Neural progenitor cell (in vitro differentiated cells): ENCODE measurements at regions not wholly inside any gene's neighbourhood (a gene's known extent, or its start where the extent isn't known, plus 50 kb on each side); places are given as distances from the start of the nearest gene placed in this dataset.

Experiments used
- DNase-seq: peaks from one replicate; pipeline ENCODE4 v3.0.0-alpha.2; 2016; ENCODE audit warnings: low spot score
- H2AFZ ChIP-seq: fragments of 200-600 bp; sonication (generic); replicated peaks from 2 replicates; pipeline ENCODE4 v1.6.1; 2016; ENCODE audit warnings: antibody characterized with exemption
- H3F3A ChIP-seq: fragments of 200-600 bp; sonication (generic); 2 replicates; pipeline ENCODE4 v1.6.1; 2016; ENCODE audit warnings: antibody characterized with exemption, low read depth
- H3K27ac ChIP-seq: fragments of 200-600 bp; sonication (generic); 2 replicates; pipeline ENCODE4 v1.5.1; 2016; ENCODE audit warnings: mild to moderate bottlenecking
- H3K27me3 ChIP-seq: fragments of 200-600 bp; sonication (generic); 2 replicates; pipeline ENCODE4 v1.6.1; 2016; ENCODE audit warnings: mild to moderate bottlenecking, moderate library complexity
- H3K36me3 ChIP-seq: fragments of 200-600 bp; sonication (generic); 2 replicates; pipeline ENCODE4 v1.5.1; 2016
- H3K4me1 ChIP-seq: fragments of 200-600 bp; sonication (generic); 2 replicates; pipeline ENCODE4 v1.6.1; 2016; ENCODE audit warnings: mixed run types
- H3K4me2 ChIP-seq: fragments of 200-600 bp; sonication (generic); 2 replicates; pipeline ENCODE4 v1.6.1; 2016
- H3K4me3 ChIP-seq: fragments of 200-600 bp; sonication (generic); 2 replicates; pipeline ENCODE4 v1.5.1; 2016
- H3K79me2 ChIP-seq: fragments of 200-600 bp; sonication (generic); 2 replicates; pipeline ENCODE4 v1.6.1; 2016; ENCODE audit warnings: low read depth
- H3K9ac ChIP-seq: fragments of 200-600 bp; sonication (generic); 2 replicates; pipeline ENCODE4 v1.6.1; 2016
- H3K9me3 ChIP-seq: fragments of 200-600 bp; sonication (generic); 2 replicates; pipeline ENCODE4 v1.5.1; 2016; ENCODE audit warnings: low read depth
- H4K20me1 ChIP-seq: fragments of 200-600 bp; sonication (generic); 2 replicates; pipeline ENCODE4 v1.6.1; 2016; ENCODE audit warnings: low read depth
- H3K27ac Mint-ChIP-seq: 3 replicates; pipeline ENCODE4 v1.8.0; 2021; ENCODE audit warnings: mixed read lengths
- H3K27me3 Mint-ChIP-seq: 2 replicates; pipeline ENCODE4 v1.8.0; 2022; ENCODE audit warnings: low read depth, mild to moderate bottlenecking, inconsistent platforms, moderate library complexity, mixed read lengths; ENCODE audit not compliant: insufficient read depth
- H3K36me3 Mint-ChIP-seq: 3 replicates; pipeline ENCODE4 v1.8.0; 2021; ENCODE audit warnings: mixed read lengths
- H3K4me1 Mint-ChIP-seq: 3 replicates; pipeline ENCODE4 v1.8.0; 2021; ENCODE audit warnings: mixed read lengths
- H3K4me3 Mint-ChIP-seq: 3 replicates; pipeline ENCODE4 v1.8.0; 2021; ENCODE audit warnings: mild to moderate bottlenecking, moderate library complexity, mixed read lengths
- H3K9me3 Mint-ChIP-seq: 3 replicates; pipeline ENCODE4 v1.8.0; 2020; ENCODE audit warnings: mixed read lengths
- CTCF ChIP-seq: fragments of 200-600 bp; sonication (generic); IDR thresholded peaks from 2 replicates; pipeline ENCODE4 v1.5.1; 2017; ENCODE audit warnings: antibody characterized with exemption, mild to moderate bottlenecking
- EZH2 ChIP-seq: fragments of 200-600 bp; sonication (generic); IDR thresholded peaks from 2 replicates; pipeline ENCODE4 v1.6.1; 2017; ENCODE audit warnings: antibody characterized with exemption, mild to moderate bottlenecking, moderate library complexity
- EZH2phosphoT487 ChIP-seq: fragments of 200-600 bp; sonication (generic); IDR thresholded peaks from 2 replicates; pipeline ENCODE4 v1.6.1; 2017; ENCODE audit warnings: antibody characterized with exemption

DNA sequence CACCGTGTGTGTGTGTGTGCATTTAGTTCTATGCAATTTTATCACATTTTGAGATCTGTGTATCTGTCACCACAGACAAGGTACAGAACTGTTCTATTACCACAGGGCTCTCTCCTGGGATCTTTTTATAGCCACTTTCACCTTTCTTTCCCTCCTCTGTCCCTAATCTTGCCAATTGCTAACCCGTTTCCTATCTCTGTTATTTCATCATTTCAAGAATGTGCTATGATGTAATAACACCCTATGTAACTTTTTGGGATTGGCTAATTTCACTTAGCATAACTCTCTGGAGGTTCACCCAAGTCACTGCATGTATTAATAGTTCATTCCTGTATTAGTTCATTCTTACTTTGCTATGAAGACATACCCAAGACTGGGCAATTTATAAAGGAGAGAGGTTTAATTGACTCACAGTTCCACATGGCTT is 657.7 kb downstream of the QKI start:
- no peak overlapping the region for H3K4me3 Mint-ChIP-seq
- H3K4me3 ChIP-seq, result no peak overlapping the region
- H3K27ac ChIP-seq, result no peak overlapping the region
- H3K27ac Mint-ChIP-seq, result peak overlapping the region; percentile 73
- H3K9ac ChIP-seq, result no peak overlapping the region
- H3F3A ChIP-seq, result no peaks in the 10 kb centered on the region
- H3K9me3 ChIP-seq, result no peaks in the 10 kb centered on the region
- H3K4me1 ChIP-seq, result peaks cover 15% of the 10 kb centered on the region
- no peak for DNase-seq
- no peaks in the 10 kb centered on the region for H4K20me1 ChIP-seq
- no peaks in the 10 kb centered on the region for H3K79me2 ChIP-seq
- no peak overlapping the region for H2AFZ ChIP-seq
- H3K4me2 ChIP-seq, result no peak overlapping the region
- peaks cover 8% of the 10 kb centered on the region for H3K27me3 Mint-ChIP-seq
- H3K36me3 ChIP-seq, result no peaks in the 10 kb centered on the region
- no peaks in the 10 kb centered on the region for H3K27me3 ChIP-seq
- TF ChIP-seq CTCF (no peak), EZH2phosphoT487 (no peak), EZH2 (no peak)
- H3K36me3 Mint-ChIP-seq, result peaks cover 8% of the 10 kb centered on the region
- peaks cover 18% of the 10 kb centered on the region for H3K9me3 Mint-ChIP-seq
- H3K4me1 Mint-ChIP-seq, result peaks cover 33% of the 10 kb centered on the region

GRCh38 chr6:164069350-164069990 is 655.0 kb downstream of the QKI start:
- no peak overlapping the region for H2AFZ ChIP-seq
- Mint-ChIP-seq H3K4me3 (no peak overlapping the region), H3K27ac (peak overlapping the region; percentile 93), H3K27me3 (peaks cover 4% of the 10 kb centered on the region), H3K36me3 (peaks cover 4% of the 10 kb centered on the region), H3K4me1 (peaks cover 30% of the 10 kb centered on the region), H3K9me3 (peaks cover 20% of the 10 kb centered on the region)
- H3K9me3 ChIP-seq, result no peaks in the 10 kb centered on the region
- no peak overlapping the region for H3K4me3 ChIP-seq
- no peaks in the 10 kb centered on the region for H3F3A ChIP-seq
- peaks cover 15% of the 10 kb centered on the region for H3K4me1 ChIP-seq
- DNase-seq, result peak; percentile 40
- H3K36me3 ChIP-seq, result no peaks in the 10 kb centered on the region
- no peak for TF ChIP-seq EZH2phosphoT487
- no peak for TF ChIP-seq EZH2
- TF ChIP-seq CTCF, result no peak
- no peaks in the 10 kb centered on the region for H4K20me1 ChIP-seq
- H3K9ac ChIP-seq, result no peak overlapping the region
- H3K27ac ChIP-seq, result no peak overlapping the region
- H3K4me2 ChIP-seq, result no peak overlapping the region
- no peaks in the 10 kb centered on the region for H3K79me2 ChIP-seq
- H3K27me3 ChIP-seq, result no peaks in the 10 kb centered on the region

GRCh38 chr6:164068527-164068926 is 654.0 kb downstream of the QKI start:
- Mint-ChIP-seq H3K27me3 (no peaks in the 10 kb centered on the region), H3K27ac (no peak overlapping the region), H3K9me3 (peaks cover 19% of the 10 kb centered on the region), H3K4me3 (no peak overlapping the region), H3K36me3 (peaks cover 2% of the 10 kb centered on the region), H3K4me1 (peaks cover 30% of the 10 kb centered on the region)
- DNase-seq, result no peak
- no peaks in the 10 kb centered on the region for H3K27me3 ChIP-seq
- H3K4me1 ChIP-seq, result peaks cover 15% of the 10 kb centered on the region
- TF ChIP-seq CTCF (no peak), EZH2 (no peak), EZH2phosphoT487 (no peak)
- no peak overlapping the region for H3K27ac ChIP-seq
- no peaks in the 10 kb centered on the region for H3K36me3 ChIP-seq
- no peaks in the 10 kb centered on the region for H3K9me3 ChIP-seq
- no peak overlapping the region for H3K4me2 ChIP-seq
- no peaks in the 10 kb centered on the region for H3K79me2 ChIP-seq
- no peak overlapping the region for H3K9ac ChIP-seq
- H3K4me3 ChIP-seq, result no peak overlapping the region
- H3F3A ChIP-seq, result no peaks in the 10 kb centered on the region
- H2AFZ ChIP-seq, result no peak overlapping the region
- H4K20me1 ChIP-seq, result no peaks in the 10 kb centered on the region
